ENCODE measurements at regions not wholly inside any gene's neighbourhood (a gene's known extent, or its start where the extent isn't known, plus 50 kb on each side); places are given as distances from the start of the nearest gene placed in this dataset.

DNA sequence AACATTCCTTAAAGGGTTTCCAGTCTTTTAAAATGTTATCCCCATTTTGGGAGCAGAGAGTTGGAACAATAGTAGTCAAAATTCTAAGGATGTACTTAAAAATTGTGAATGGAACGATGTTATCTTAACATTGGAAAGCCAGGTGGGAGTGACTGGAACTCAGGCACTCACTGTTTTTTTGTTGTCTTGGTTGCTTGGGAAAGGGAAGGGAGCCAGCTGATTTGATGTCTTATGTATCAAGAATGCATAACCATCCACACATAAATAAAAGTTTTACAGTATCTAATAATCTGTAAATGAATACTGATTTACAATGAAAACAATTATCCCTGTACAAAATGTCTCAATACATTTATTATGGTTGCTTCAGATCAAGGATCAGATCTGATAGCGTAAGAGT is 88.7 kb downstream of the SLC10A2 start:
- TF ChIP-seq, protein P1, sequence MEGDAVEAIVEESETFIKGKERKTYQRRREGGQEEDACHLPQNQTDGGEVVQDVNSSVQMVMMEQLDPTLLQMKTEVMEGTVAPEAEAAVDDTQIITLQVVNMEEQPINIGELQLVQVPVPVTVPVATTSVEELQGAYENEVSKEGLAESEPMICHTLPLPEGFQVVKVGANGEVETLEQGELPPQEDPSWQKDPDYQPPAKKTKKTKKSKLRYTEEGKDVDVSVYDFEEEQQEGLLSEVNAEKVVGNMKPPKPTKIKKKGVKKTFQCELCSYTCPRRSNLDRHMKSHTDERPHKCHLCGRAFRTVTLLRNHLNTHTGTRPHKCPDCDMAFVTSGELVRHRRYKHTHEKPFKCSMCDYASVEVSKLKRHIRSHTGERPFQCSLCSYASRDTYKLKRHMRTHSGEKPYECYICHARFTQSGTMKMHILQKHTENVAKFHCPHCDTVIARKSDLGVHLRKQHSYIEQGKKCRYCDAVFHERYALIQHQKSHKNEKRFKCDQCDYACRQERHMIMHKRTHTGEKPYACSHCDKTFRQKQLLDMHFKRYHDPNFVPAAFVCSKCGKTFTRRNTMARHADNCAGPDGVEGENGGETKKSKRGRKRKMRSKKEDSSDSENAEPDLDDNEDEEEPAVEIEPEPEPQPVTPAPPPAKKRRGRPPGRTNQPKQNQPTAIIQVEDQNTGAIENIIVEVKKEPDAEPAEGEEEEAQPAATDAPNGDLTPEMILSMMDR (IDR thresholded peaks at IDR 0.05; ENCODE audit: poor library complexity) = no peak
- no peak for TF ChIP-seq EZH2 (IDR thresholded peaks at IDR 0.05; ENCODE audit: borderline replicate concordance)
- no peak for TF ChIP-seq EZH2phosphoT487 (IDR thresholded peaks at IDR 0.05; ENCODE audit: low read depth, severe bottlenecking, unreplicated experiment)

Measured in hepatocyte (in vitro differentiated cells).